Stimulated activated CD4-positive, alpha-beta T cell treated with anti-CD3 and anti-CD28 coated beads, Interleukin-4, amount 100 ng/mL, for 1 hour (primary cell): ENCODE measurements at regions not wholly inside any gene's neighbourhood (a gene's known extent, or its start where the extent isn't known, plus 50 kb on each side); places are given as distances from the start of the nearest gene placed in this dataset.

ENCODE experiments used
- DNase-seq: peaks from one replicate; pipeline ENCODE4 v3.0.0-alpha.2; 2020

DNA sequence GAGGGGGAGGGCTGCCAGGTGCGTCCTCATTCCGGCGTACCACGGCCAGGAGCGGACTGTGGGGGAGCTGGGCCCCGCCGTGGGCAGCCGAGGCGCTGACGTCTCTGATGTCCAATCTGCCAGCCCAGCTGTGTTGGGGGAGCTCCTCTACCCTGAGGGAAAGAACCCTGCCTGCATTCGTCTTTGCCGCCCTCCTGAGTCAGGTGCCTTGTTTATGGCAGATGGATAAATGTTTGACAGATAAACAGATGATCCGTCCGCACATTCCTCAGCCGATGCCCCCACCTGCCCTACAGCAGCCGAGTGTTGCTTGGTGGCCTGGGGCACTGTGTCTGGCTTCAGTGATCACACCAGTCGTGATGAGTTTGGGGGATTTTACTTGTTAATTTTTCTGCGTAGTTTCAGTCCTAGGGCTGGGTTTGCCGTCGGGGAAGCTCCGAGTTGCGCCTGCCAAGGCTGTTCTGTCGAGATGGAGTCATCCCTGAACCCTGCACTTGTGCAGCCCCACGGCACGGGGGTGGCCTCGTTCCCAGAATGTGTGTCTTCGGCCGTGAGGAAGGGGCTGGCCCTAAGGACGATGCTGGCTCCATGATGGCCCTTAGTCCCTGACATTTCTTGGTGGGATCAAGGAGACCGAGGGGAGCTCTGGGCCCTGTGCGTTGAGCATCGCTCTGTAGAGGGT is 1083.9 kb downstream of the BRD1 start:
- no peak for DNase-seq

GRCh38 chr22:48742556-48743343 is 1084.9 kb downstream of the BRD1 start:
- DNase-seq = no peak

DNA sequence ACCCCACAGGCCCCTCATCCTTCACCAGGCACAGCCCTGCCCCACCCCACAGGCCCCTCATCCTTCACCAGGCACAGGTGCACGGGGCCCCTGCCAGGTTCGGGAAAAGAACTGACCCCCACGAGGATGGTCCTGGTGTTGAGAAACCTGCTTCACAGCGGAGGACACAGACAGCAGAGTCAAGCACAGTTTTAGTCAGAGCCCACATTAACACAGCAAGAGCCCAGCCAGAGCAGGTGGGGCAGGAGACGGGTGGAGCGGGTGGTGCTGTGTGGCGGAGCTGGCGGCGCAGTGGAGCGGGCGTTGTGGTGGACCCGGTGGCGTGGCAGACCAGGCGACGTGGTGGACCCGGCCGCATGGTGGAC is 1085.5 kb downstream of the BRD1 start:
- DNase-seq = no peak

DNA sequence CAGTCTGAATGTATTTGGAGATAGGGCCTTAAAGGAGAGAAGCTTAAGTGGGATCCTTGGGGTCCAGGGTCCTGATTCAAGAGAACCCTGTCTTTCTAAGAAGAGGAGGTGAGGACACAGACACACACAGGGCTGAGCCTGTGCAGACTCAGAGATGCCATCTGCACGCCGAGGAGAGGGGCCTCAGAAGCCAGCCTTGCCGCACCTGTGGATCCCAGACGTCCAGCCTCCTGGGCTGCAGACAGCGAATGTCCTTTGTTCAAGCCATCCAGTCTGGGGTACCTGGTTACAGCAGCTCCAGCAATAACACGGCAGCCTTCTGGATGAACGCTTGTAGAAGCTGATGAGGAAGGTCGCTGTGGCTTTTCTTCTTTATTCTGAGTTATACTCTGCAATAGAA is 1086.1 kb downstream of the BRD1 start:
- no peak for DNase-seq

- no peak for DNase-seq
Observed at GRCh38 chr22:48740731-48741405, 1086.8 kb downstream of the BRD1 start.

GRCh38 chr22:48740086-48740730 is 1087.5 kb downstream of the BRD1 start:
- no peak for DNase-seq

DNA sequence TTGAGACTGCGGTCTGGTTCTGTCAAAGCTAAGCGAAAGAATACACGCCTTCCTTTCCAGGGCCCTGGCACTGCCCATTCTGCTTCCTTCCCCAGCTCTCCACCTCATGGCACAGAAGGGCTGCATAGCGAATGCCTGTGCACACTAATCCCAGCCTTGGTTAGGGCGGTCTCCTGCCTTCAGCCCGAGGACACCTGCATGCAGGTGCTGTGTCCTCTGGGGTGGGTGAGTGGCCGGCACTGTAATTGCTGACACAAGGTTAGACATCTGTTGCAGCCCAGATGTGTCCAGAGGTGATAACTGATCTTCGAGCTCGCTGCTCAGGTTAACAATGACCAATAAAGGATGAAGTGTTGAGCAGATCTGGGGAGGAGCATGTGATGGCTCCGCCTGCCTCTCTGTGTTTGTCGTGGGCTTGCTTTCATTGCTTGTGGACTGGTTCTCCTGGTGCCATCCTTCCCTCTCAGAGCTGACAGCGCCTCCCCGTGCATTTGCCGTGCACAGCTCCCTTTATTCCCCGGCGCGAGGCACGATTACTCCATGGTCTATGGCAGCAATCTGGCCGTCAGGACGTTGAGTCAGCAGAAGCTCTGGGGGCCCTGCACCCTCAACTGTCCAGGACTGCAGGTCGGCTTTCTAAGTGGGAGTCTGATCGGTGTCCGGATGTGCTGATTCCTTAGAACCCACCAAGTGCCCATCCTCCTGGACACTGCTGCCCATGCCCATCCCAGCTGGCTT is 1088.2 kb downstream of the BRD1 start:
- DNase-seq = no peak

DNA sequence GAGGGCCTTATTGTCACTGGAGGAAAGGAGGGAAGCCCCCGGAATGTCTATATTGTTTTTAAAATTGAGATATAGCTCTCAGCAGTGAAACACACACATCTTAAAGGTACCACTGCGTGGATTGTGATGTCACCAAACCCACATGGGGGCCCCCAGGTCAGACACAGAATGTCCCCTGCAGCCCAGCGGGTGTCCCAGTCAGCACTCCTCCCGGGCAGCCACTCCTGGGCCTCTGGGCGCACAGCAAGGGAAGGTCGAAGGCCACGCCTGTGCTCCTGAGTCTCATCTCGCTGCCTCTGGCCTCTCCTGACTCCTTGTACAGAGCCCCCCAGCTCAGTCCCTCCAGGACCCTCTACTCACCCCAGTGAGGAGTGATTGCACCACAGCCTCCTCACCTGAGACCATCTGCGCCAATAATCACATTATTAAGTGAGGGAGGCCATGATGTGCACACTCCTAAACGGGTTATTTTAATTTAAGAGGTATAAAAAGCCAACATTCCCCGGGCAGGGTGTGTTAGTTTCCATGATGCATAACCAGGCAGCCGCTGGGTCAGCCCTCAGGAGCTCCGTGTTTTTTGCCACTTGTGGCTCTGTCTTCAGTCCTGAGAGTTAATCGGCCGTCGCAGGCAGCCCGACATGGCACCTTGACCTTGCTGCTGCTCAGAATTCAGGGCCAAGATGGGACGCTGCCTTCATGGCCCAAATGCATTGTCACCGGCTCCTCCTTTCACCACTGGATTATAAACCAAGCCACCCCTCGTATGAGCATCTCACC is 1089.3 kb downstream of the BRD1 start:
- no peak for DNase-seq

- no peak for DNase-seq
Observed at GRCh38 chr22:48737461-48738203, 1090.0 kb downstream of the BRD1 start.

DNA sequence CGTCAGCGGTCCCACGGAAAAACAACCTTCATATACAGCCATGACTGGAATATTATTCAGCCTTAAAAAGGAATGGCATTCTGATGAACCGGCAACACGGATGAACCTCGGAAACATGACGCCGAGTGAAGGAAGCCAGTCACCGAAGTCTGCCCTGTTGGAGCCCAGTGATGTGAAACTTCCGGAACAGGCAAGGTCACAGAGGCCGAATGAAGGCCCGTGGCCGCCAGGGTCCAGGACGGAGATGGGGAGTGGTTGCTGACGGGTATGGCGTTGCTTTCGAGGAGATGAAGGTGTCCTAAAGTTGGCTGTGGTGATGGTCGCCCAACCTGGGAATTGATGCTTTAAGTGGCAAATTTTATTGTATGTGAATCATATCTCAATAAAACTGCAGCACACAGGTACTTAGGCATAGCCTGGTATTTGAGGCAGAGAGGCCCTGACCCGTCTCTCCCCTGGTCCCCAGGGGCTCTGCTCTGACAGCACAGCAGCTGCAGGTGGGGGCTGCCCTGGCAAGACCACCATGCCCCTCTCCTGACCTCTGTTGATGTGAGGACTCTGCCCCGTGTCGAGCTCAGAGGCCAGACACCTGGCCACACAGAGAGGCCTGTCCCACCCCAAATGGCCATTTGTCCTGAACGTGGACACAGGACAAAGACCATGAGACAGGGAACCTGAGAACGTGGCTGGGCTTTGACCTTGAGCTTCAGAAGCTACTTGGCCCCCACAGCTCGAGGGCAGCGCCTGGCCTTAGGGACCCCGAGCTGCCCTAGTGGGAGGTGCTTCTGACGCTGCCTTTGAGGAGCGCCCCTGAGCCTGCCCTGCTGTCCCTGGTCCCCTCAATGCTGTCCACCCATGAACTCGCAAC is 1090.8 kb downstream of the BRD1 start:
- no peak for DNase-seq

GRCh38 chr22:48734961-48735360 is 1092.7 kb downstream of the BRD1 start:
- no peak for DNase-seq

DNA sequence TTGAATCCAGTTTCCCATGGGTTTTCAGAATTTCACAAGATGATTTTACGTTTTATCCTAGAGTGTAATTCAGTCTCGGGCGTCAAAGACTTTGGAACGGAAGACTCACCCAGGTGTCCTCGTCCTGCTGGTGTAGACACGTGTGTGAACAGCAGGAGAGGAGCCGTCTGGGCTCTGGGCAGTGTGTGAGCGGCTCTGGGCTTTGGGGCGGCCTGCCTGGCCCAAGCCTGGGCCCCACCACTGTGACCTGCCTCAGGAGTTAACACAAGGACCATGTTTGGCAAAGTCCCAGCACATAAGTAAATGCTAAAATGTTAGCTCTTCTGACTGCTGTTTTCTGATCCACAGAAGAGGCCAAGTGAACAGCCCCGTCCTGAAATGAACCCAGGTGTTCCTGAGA is 1093.3 kb downstream of the BRD1 start:
- DNase-seq = no peak

GRCh38 chr22:48729499-48730171 is 1098.0 kb downstream of the BRD1 start:
- no peak for DNase-seq

DNA sequence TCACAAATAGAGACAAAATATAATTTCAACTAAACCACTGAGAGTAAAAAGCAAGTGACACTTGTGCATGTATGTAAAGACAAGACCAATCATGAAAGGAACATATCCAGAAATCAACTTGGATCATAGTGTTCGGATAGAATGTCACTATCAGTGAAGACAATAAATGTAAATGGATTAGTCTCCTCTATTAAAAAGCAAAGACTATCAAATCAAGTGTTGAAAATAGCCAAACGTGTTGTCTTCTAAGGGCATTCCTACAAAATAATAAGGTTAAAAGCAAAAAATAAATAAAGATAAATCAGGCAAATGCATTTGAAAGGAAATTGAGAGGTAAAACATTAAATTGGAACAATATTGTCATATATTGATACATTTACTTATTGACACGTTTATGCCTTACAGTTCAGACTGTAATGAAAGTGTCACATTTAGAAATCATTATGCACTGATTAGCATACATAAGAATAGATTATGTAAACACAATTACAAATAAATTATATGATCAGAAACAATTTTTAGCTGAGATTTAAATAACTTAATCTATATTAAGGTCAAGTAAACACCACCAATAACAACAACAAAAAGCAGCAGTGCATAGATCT is 1100.1 kb downstream of the BRD1 start:
- no peak for DNase-seq

GRCh38 chr22:48724899-48725298 is 1102.8 kb downstream of the BRD1 start:
- DNase-seq = no peak

DNA sequence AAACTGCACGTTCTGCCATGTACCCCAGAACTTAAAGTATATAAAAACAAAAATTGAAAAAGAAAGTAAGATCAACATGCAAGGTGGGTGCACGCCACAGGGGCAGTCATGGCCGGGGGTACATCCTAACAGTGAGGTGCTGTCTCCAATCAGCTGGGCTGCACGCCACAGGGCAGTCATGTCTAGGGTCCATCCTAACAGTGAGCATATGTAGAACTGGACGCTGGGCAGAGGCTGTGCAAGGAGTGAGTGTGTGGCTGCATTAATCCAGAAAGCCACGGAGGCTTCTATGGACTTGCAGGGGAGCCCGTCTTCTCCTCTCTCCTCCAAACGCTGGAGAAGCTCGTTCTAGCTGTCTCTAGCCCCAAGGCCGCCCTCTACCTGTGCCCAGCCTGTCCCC is 1105.0 kb downstream of the BRD1 start:
- DNase-seq = no peak

DNA sequence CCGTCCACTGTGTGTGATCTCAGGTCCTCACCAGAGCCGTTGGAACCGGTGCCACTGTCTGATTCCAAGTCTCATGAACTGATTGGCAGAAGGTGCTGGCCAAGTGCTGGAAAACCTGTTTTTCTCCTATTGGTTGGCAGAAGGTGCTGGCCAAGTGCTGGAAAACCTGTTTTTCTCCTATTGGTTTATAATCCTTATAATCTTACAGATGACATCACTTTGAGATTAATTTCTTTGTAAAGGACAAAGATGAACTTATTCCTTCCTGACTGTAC is 1106.3 kb downstream of the BRD1 start:
- DNase-seq = no peak

GRCh38 chr22:48720662-48721394 is 1106.8 kb downstream of the BRD1 start:
- DNase-seq = no peak
